HG03196 (cell line): ENCODE measurements at regions not wholly inside any gene's neighbourhood (a gene's known extent, or its start where the extent isn't known, plus 50 kb on each side); places are given as distances from the start of the nearest gene placed in this dataset.
"Not testable (repeated sequence)": the region's sequence is repeated elsewhere in the genome, so short reads cannot be mapped to it uniquely, and the experiment has no call there.

Experiments used
- ATAC-seq: cut with Tn5 transposase; IDR thresholded peaks from one replicate; pipeline ENCODE4 v1.9.1; 2021; ENCODE audit not compliant: unreplicated experiment

- ATAC-seq = no peak
Observed at GRCh38 chr1:178606839-178607238, 93.9 kb downstream of the TEX35 start.

GRCh38 chr1:178607718-178608408, 95.0 kb downstream of the TEX35 start:
- peak; percentile 48 for ATAC-seq

DNA sequence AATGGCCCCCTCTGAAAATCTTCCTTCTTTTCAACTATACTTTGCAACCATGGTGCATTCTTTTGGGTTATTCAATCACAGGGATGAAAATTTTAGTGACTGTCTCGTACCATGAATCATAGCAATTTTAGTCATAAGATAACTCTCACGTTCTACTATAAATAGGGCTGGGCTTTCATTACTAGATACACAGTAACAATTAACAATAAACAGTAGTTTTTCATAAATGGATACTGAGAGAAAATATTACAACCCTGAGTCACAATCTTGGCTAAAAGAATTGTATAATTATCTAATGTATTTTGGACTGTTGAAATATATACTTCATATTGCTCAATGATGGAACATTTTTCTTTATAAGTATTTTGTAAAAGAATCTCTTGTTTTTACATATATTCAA, 96.1 kb downstream of the TEX35 start:
- ATAC-seq = no peak

GRCh38 chr1:178610690-178611410, 97.9 kb downstream of the TEX35 start:
- not testable (repeated sequence) for ATAC-seq

DNA sequence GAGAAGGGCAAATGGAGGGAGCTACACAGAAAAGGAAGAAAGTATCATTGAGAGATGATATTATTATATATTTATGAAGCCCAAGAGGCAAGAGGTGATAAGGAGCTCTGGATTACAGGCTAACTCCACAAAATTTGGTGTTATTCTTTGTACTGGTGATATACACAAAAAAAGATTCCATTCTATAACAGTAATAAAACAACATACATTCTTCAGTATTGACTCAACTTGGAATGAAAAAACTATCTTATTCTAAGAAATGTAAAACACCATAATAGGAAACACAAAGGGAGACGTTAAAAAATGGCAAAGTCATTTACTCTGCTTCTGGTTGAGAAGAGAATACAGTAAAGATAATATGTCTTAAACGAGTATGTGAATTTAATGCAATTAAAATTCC, 99.4 kb downstream of the TEX35 start:
- ATAC-seq = no peak

GRCh38 chr1:178613271-178613945, 100.5 kb downstream of the TEX35 start:
- no peak for ATAC-seq

GRCh38 chr1:178614286-178614685, 101.4 kb downstream of the TEX35 start:
- no peak for ATAC-seq

DNA sequence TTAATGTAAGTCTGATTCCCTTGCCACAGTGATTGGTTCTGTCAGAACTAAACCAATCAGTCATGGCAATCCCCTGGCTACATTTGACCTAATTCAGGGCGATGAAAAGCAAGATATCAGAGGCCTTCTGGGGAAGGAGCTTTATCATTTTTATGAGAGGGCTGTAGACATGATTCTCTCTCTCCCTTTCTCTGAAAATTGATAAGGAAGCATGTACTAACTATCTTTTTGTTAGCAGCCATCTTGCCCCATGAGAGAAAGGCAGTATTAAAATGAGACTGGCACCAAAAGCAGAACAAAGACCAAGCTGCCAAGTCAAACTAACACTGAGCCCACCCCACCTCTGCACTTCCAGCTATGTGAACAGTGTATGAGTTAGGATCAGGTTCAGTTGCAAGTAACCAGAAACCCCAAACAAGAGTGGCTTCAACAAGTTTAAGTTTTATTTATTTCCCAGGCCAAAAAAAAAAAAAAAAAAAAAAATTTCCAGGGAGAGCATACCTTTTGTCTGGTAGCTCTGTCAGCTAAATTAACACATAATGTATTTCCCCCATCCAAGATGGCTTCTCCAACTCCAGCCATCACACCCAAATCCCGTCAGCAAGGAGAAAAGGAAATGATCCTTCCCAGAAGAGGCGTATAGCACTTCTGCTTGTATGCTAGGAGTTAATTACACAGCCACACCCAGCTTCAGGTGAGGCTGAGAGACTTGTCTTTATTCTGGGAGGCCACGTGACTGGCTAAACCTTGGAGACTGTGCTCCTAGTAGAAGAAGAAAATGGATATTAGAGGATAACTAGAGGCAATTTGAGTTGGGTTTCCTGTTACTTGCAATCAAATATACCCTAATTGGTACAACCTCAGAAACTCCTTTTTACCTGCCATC, 105.8 kb upstream of the RALGPS2 start:
- no peak for ATAC-seq

GRCh38 chr1:178620584-178621475, 104.2 kb upstream of the RALGPS2 start:
- ATAC-seq = no peak

DNA sequence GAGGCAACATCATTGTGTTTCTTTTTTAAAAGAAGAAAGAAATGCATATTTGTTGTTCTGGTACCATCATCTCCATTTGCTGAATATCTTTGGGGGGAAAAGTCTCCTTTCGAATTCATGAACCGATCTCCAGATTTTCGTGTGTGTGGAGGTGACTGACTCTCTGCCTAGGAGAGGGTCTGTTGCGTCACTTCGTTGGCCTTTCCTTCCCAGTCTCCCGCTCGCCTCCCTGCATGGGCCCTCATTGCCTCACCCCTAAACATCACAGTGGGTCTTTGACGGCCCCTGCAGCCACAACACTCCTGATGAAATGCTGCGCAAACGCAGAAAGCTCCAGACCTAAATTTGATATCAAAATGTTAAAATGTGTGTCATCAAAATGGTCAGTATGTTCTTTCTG, 103.2 kb upstream of the RALGPS2 start:
- no peak for ATAC-seq

- no peak for ATAC-seq
Observed at GRCh38 chr1:178625695-178626094, 99.3 kb upstream of the RALGPS2 start.

- no peak for ATAC-seq
Observed at GRCh38 chr1:178627037-178627436, 98.0 kb upstream of the RALGPS2 start.

- ATAC-seq = no peak
Observed at GRCh38 chr1:178628637-178629251, 96.3 kb upstream of the RALGPS2 start.

DNA sequence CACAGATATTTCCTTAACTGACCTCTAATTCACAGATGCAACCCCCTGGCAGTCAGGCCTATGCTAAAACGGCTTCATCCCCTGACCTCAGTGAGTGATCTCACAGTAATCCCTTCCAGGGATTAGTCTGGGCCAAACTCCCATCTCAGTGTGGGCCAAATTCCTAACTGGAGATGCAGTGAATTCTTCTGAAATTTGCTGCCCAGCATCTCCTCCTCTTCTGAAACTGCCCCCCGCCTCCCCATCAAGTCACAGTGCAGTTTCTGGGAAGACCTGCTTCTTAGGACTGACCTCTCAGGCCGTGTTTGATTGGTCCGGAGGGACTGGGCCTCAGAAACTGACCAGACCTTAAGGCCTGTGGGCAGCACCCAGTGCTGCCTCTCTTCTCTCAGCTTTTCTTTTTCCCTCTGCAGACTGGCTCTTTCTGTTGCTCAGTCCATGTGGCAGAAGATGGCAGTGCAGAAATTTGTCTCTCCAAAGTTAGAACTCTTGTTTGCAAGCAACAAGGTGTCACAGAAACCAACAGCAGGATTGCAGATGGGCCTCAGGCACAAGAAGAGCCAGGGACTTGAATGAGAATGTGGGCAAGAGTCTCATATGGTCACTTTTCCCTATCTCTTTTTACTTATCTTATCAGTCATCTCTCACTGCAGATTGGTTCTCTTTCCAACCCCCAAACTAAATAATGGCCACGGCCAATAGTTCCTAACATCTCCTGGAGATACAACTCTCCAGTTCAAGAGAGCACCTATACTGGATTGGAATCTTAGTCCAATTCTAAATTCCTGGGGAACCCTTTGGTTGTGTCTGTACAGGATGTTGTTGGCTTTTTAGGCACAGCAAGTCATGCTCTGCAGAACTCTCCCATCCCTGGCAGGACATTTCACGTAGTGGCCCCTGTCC, 95.5 kb upstream of the RALGPS2 start:
- ATAC-seq = no peak

DNA sequence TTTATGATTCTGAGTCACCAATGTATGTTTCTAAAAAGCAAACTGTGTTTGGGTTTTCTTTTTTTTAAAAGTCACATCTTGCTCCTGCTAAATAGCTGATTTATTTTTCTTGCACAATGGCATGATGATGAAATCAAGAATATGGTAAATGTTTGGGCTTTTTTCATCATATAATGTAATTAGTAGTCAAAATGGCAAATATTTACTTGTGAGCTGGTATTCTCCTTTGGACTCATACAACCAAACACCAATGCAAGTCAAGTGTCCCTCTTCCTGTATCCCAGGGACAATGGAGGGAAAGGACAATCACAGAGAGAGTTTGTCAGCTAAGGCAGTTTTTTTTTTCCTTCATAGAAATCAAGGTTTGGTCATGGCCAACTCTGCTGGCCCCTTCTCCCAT, 94.6 kb upstream of the RALGPS2 start:
- ATAC-seq = no peak

DNA sequence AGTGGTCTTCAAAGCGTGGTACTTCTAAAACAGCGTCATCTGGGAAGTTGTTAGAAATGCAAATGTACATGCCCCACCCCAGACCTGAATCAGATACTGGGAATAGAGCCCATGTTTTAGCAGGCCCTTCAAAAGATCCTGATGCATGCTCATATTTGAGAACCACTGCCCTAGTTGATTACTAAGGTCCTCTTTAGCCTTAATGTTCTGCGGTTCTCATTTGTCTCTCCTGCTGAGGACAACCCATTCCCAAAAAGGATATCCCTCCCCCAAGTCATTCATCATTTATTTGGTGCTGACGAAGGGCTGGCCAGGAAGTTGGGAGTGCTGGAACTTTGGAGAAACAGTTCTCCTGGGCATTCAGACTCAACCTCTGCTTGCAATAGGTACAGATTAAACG, 92.4 kb upstream of the RALGPS2 start:
- ATAC-seq = no peak

GRCh38 chr1:178633056-178633455, 92.0 kb upstream of the RALGPS2 start:
- no peak for ATAC-seq

DNA sequence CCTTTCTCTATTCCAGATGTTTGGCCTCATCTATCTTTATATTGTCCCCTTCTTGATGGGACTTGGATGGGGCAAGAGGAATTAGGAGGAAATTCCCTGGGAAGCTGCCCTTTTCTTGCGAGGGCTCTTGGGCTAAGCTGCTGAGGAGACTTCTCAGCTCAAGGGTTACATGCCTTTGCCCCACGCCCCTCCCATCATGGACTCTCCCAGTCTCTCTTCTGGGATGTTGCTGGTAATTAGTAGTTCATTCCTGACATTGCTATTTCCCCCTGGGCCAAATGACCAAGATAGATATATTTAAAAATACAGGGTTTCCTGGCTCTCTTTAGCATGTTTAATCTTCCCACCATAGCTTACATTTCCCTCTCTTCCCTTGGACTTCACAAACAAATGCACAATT, 90.6 kb upstream of the RALGPS2 start:
- no peak for ATAC-seq

- no peak for ATAC-seq
Observed at GRCh38 chr1:178637841-178638240, 87.2 kb upstream of the RALGPS2 start.
